ENCODE measurements at regions not wholly inside any gene's neighbourhood (a gene's known extent, or its start where the extent isn't known, plus 50 kb on each side); places are given as distances from the start of the nearest gene placed in this dataset.

DNA sequence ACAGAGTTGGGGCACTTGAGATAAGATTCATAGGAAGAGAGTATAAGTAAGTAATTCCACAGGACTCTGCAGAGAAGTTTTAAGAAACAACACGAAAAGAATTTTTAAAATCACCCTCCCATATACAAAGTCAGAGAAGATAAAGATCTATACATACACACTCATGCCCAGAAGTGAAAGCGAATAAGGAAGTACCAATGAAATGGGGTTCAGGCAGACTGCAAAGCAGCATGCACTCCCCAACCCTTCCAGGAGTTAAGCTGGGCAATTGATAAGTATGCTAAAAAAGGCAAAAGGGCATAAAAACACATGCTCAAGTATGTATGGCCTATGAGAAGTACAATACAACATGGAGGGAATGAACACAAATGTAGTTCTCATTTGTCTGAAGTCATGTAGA, 246.2 kb upstream of the GRIP1 start:
- TF ChIP-seq, protein P1, sequence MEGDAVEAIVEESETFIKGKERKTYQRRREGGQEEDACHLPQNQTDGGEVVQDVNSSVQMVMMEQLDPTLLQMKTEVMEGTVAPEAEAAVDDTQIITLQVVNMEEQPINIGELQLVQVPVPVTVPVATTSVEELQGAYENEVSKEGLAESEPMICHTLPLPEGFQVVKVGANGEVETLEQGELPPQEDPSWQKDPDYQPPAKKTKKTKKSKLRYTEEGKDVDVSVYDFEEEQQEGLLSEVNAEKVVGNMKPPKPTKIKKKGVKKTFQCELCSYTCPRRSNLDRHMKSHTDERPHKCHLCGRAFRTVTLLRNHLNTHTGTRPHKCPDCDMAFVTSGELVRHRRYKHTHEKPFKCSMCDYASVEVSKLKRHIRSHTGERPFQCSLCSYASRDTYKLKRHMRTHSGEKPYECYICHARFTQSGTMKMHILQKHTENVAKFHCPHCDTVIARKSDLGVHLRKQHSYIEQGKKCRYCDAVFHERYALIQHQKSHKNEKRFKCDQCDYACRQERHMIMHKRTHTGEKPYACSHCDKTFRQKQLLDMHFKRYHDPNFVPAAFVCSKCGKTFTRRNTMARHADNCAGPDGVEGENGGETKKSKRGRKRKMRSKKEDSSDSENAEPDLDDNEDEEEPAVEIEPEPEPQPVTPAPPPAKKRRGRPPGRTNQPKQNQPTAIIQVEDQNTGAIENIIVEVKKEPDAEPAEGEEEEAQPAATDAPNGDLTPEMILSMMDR (conservative IDR thresholded peaks at IDR 0.05; ENCODE audit: low read length): no peak
- no peak for TF ChIP-seq EZH2phosphoT487 (IDR thresholded peaks at IDR 0.05; ENCODE audit: borderline replicate concordance, low read depth, low read length)
